Activated CD8-positive, alpha-beta memory T cell treated with anti-CD3 and anti-CD28 coated beads for 4 hours (primary cell): ENCODE measurements at regions not wholly inside any gene's neighbourhood (a gene's known extent, or its start where the extent isn't known, plus 50 kb on each side); places are given as distances from the start of the nearest gene placed in this dataset.
"Not testable (repeated sequence)": the region's sequence is repeated elsewhere in the genome, so short reads cannot be mapped to it uniquely, and the experiment has no call there.

ENCODE experiments used
- DNase-seq, 2 donors: peaks; one replicate each; pipeline ENCODE4 v3.0.0-alpha.2; 2020; ENCODE audit warnings: low read depth in 2 of 2

DNA sequence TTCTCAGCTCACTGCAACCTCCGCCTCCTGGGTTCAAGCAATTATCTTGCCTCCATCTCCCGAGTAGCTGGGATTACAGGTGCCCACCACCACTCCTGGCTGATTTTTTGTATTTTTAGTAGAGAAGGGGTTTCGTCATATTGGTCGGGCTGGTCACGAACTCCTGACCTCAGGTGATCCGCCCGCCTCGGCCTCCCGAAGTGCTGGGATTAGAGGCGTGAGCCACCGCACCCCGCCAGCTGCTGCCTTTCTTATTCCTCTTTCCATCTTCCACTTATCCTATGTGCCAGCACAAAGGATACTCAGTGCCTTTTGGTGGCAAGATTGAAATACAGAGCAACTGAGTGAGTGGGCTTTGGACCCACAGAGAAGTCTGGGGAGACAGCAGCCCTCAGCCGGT, 97.6 kb upstream of the HES1 start:
- DNase-seq: not testable (repeated sequence)

DNA sequence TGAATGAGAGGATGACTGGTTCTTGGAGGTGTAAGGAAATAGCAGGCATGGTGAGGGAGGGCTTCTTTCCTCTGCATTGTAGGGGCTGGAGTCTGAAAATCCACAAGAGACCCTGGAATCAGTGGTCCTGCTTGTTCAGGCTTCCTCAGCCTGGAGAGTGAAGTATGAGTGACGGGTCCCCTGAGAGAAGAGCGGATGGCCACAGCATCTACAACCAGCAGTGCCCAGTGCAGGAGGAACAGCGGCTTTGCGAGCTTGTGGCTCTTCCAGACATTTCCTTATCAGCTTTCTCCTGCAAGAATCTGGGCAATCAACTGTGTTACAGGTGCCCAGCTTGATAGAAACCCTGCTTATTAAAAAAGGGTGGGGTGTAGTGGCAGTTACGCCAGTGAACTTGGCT, 97.0 kb upstream of the HES1 start:
- no peak for DNase-seq

DNA sequence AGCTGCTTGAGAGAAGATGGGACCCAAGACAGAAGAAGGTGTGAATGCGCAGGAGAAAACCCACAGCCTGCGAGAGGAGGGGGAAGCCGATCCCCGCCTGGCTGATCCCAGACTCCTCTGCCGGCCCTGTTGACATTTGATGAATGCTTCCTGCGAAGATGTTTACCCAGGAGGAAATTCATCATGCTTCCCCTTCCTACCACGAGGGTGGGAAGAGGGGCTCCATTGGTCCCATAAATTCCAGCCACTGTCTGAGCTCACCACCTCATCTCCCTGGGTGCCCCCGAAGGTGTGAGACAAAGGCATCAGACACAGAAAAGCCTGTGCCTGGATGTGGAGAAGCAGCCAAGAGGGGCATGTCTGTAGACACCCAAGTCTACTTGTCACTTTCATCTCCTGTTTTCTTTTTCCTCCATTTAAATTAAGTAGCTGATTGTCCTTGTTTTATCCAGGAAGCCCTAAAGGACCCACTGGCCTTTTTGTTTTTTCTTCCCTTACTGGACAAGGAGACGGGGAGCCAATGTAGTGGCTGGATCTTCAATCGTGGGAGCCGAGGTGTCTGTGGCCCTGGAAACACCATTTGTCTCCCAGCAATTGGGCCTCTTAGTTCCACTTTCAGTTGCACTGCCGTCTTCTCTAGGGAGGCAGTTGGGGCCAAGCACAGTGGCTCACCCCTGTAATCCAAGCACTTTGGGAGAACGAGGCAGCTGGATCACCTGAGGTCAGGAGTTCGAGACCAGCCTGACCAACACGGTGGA, 95.3 kb upstream of the HES1 start:
- no peak for DNase-seq

DNA sequence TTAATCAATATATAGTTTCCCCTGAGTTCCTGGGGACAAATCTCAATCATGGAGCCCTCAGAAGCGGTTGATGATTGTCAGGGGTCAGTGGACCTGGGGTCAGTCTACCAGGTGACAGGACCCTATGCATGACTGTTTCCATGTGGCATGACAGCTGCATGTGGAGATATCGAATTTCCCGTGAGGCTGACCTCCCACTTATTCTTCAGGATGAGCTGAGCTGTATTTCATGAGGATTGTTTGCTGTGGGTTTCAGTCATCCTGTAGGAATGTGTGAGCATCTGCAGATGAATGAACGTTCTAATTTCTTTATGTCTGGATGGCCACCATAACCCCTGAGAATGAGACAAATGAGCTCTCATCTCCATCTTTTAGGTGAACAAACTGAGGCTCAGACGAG, 93.0 kb upstream of the HES1 start:
- no peak for DNase-seq

DNA sequence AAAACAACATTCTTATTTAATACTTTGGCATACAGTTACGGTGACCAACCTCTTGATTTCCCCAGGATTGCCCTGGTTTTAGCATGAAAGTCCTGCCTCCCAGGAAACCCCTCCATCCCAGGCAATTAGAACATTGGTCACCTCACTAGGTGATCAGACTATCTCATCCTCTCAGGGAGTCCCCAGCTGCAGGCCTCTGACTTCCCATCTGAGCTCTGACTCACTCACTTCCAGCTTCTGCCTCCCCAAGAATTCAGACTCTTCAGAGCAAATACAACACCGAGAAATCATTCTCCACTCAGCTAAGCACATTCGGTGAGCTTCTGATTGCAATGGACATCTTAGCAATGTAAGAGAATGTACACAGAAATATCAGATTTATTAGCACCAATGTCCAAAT, 92.4 kb upstream of the HES1 start:
- no peak for DNase-seq

DNA sequence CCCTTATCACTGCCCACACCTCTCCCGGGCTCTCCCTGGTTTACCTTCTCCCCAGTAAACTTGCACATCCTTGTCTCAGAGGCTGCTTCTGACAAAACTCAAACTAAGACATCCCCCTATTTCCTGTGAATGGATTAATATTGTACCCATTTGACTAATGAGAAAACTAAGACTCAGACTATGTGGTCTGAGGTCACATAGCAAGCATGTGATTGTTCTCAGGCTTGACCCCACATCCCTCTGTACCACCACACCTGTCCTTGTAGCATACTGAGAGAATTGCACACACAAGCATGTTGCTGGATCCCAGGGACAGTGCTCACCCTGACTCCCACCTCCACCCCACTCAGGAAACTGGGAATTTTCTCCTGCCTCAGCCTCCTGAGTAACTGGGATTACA, 90.7 kb upstream of the HES1 start:
- no peak for DNase-seq

DNA sequence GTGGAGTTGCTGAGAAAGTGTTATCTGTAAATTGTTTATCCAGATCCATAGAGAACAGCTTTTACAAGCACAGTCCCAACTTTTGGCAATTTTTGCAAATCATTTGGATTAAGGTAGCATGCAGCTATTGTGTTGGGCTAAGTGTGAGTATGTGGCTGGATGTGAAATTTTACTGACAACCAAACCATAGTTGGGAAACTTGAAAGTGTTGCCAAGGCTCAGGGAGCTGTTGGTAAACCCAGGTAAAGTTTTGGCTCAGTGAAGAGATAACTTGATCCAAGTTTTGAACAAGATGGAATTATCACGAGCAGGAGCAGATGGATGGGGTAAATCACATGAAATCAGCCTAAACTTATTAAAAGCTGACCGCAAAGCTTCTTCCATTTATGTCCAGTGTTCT, 90.0 kb upstream of the HES1 start:
- DNase-seq: no peak

DNA sequence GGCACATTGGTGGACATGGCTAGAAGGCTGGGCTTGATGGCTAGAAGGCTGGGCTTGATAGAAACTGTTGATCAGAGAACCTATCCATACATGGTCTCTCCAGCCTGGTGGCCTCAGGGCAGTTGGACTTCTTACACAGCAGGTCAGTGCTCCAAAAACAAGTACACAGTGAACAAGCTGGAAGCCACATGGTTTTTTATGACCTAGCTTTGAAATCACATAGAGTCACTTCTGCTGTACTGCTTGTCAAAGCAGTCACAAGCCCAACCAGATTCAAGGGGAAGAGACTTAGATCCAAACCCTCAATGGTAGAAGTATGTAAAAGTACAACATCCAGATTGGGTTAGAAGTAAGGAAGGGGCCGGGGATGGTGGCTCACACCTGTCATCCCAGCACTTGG, 89.4 kb upstream of the HES1 start:
- DNase-seq: no peak

DNA sequence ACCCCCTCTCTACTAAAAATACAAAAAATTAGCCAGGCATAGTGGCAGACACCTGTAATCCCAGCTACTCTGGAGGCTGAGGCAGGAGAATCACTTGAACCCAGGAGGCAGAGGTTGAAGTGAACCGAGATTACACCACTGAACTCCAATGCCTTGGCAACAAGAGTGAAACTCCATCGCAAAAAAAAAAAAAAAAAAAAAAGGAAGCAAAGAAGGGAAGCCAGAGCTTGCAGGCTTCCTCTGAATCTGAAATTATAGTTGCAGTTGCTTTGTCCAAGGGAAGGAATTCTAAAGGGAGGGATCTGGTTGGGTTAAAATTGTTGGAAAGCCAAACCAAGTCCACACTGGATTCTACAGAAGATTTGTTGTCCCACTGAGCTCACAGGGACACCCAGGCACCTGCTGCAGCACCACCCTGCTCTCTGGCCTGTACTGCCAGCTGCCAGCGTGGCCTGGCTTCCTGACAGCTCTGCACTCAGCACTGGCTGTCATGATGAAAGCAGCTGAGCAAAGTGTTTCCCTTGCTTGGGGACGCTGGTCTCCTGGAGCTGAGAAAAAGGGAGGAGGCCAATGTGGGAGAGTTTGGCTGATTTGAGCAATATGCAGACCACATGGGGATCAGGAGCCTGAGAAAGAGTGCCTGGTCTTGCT, 88.8 kb upstream of the HES1 start:
- DNase-seq: no peak

DNA sequence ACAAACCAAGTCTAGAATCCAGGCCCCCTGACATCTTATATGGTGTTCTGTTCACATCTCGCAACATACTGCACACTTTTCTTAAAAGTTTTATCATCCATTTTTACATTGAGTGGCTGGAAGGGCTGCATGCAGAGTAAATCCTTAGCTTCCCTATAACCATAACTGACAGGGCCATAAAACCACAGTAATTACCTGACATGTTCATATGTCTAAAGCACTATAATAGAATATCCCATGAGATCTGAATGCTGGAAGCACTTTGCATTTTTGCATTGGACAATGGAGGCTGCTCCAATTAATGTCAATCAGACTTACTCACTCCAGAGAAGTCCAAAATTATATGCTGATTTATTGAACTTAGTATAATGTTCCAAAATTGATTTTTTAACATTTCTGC, 86.6 kb upstream of the HES1 start:
- DNase-seq: no peak

DNA sequence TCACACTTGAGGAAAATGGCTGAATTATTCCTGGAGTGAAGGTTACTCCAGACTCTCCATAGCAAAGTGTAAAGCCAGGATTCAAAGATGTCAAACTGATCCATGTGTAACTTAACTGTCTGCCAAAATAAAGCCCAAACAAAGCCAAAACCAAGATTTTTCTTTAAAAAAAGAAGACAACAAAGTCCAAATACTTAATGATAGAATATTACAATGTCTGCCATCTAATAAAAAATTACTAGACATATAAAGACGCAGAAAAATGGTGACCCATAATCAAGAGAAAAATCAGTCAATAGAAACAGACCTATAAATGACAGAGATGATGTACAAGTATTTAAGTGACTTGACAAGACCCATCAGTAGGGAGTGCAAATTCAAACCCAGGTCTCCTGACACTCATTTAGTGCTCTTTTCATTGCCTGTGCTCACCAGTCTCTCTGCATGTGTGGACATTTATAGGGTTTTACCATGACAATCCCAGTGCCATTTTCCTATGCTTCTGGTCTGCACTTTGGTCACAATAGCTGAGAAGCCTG, 85.1 kb upstream of the HES1 start:
- no peak for DNase-seq

DNA sequence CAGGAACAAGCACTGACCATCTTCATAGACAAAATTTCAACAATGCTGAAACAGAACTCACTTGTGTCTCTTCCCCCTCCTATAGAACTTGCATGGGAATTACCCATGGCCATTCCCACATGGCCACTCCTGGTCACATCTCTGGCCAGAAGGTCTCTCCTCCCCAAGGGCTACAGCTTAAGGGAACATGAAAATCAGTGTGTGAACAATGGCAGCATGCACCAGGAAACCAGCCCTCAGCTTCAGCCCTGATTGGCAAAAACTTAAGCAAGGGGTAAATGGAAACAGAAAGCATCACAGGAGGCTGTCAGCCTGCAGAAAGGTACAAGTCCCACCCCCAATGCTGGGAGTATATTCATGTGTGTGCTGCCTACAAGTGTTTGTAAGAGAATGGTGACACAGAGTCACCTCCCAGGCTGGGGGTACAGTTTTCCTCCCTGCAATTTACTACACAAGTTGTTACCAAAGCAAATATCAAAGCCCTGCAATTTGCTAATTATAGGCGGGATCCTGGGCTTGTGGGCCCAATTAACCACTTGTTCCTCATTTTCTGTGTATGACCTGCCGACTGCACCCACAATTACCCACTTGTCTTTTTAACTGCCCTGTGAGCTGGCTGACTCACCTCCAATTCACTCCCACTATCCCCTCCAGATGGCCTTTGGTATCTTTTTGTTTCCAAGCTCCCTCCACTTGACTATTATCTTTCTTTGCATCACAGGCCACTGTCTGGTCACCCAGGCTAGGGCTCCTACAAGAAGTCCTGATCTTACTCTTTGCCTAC, 84.4 kb upstream of the HES1 start:
- DNase-seq: no peak

DNA sequence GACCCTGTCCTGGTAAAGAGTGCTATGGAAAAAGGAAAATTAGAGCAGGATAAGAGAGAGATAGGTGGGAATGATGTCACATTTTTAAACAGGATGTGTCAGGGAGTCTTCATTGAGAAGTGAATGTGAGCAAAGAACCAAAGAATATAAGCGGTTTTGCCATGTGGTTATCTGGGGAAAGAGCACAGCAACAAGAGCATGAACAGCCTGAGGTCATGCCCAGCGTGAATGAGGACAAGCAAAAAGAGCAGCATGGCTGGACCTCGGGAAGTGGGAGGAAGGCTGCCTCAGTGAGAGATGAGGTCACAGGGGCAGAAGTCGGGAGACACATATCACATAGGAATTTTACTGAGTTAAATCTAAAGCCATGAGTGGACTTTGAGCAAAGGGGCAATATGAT, 82.8 kb upstream of the HES1 start:
- no peak for DNase-seq

DNA sequence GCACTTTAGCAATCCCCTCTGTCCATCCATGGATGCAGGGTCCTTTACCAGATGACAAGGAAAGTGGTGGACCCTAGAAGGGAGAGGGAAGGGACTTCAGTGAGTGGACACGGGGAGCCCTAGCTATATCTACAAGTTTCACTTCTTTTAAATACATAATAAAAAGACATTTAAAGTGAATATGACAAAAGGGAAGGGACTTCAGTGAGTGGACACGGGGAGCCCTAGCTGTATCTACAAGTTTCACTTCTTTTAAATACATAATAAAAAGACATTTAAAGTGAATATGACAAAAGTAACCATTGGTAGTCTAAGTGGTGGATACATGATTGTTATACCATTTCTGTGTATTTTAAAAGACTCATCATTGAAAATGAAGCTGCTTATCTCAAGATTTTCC, 81.9 kb upstream of the HES1 start:
- no peak for DNase-seq

DNA sequence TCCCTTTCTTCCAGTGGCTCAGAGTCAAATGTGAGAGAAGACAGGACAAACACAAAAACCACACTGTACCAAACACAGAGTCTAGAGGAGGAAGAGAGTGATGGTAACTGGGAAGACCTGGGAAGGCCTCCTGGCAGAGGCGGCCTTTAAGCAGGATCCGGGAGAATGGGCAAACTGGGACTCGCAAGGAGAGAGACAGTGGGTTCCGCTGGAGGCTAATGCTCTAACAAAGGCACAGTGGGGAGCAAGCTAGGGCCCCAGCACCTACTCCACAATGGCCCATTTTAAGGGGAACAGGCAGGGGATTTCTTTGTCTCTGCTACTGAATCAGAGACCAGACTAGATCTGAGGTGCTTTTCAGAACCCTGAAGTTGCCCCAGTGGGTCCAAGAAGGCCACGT, 81.4 kb upstream of the HES1 start:
- no peak for DNase-seq

DNA sequence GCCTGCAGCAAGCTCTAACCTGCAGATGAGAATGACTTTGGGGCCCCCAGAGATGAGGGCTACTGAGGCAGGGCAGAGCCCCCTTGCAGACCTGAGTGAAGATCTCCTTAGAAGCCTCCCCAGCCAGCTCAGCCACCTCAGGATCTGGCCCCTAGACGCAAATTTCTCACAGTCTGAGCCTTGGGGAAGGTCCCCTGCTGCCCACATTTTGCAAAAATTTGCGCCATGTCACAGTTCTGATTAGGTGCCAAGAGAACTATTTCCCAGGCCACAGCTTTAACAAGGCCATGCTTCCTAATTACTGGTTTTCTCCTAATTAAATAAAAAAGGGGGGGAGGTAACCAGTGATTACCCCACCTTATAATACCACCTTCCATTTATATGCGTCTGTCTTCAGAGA, 81.0 kb upstream of the HES1 start:
- DNase-seq: no peak

DNA sequence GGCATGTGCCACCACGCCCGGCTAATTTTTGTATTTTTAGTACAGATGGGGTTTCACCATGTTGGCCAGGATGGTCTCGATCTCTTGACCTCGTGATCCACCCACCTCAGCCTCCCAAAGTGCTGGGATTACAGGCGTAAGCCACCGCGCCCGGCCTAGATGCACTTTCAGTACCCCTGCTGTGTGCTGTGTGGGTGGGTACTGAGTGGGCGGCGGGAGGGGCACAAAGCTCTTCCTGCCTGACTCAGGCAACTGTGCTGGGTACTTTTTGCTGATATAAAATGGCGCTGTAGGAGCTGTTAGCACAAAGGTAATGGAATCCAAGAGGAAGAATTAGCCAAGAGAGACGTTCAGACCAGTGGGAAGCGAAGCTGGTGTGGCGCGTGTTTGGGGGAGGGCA, 79.6 kb upstream of the HES1 start:
- DNase-seq: not testable (repeated sequence)

DNA sequence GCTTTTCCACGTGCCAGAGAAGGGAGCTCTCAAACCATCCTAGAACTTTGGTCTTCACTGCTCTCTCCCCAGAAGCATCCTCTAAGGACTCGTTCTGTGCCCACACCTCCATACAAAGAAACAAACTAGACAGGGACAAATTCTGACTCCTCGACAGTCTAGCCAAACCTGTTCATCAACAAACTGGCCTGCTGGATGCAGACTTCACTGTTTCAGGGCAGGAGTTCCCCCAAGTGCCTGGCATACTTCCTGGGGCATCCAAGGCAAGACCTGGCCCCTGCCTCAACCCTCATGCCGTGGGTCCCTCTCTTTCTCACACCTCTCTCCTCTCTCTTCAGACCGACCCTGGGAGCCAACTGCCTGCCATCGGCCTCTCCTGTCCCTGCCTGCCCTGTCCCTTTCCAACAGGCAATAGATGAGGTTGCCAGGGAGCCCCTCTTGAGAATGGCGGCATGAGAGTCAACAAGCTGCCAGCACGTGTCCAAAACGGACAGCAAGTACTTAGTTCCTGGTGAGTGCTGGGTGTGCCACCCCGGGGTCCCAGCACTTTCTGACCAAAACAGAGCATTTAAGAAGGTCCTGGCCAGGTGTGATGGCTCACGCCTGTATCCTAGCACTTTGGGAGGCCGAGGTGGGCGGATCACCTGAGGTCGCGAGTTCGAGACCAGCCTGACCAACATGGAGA, 79.1 kb upstream of the HES1 start:
- no peak for DNase-seq

DNA sequence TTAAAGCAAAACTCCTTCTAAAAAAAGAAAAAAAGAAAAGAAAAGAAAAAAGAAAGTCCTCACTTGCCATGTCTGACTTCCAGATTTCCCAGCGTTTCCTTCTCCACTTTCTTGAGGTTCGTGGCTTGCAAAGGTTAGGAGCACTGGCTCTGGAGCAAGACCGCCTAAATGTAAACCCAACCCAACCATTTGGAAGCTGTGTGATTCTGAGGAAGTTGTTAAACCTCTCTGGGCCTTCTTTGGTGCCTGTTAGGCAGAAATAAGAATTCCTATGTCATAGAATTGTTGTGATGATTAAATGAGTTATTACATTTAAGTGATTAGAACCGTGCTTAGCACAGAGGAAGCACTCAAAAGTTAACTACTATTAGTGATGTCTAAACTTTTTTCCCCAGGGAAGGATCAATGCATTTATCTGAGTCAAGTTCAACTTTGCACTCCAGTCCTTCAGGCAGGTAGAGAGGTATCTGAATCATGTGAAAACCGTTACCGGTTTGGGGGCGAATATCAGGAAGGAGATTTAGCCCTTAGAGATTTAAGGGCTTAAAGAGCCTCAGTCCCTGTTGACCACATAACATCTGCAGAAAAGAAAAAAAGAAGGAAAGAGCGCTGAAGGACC, 78.3 kb upstream of the HES1 start:
- DNase-seq: no peak

DNA sequence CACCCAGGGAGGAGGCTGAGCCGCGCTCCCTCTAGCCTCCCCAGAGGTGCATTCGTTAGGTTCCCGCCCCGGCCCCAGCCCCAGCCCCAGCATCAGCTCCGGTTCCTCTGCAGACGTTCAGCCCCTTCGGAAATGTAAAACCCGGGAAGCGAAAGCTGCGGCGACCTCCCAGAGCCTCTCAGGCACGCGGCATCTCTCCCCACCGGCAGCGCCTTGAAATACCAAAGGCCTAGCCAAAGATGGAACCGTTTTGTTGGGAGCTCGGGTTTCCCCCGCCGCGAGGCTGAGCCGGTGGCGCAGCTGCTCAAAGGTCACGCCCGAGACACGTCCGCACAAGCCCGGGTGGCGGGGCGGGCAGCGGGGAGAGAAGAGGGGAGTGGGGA, 77.8 kb upstream of the HES1 start:
- DNase-seq: no peak

DNA sequence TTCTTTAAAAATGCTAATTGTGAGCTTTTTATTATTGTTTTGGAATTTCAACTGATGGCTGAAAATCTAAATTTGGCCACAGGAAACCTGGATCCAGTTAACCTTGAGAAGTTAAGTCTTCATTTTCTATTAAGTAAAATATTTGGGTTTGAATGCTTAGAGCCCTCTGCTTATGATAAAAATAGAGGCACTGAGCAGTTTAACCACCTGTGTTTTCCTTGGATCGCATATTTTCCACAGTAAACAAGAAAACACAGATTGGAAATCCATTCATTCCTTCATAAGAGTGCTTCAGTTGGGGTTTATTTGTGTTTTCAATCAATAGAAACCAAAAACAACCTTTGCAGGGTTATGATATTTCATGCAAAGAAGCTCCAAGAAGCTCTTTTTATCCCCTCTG, 77.2 kb upstream of the HES1 start:
- DNase-seq: no peak
